HG03159 (cell line): ENCODE measurements at regions not wholly inside any gene's neighbourhood (a gene's known extent, or its start where the extent isn't known, plus 50 kb on each side); places are given as distances from the start of the nearest gene placed in this dataset.
"Not testable (repeated sequence)": the region's sequence is repeated elsewhere in the genome, so short reads cannot be mapped to it uniquely, and the experiment has no call there.

Experiments used
- ATAC-seq: cut with Tn5 transposase; IDR thresholded peaks from one replicate; pipeline ENCODE4 v1.9.1; 2021; ENCODE audit warnings: mild to moderate bottlenecking, moderate library complexity; ENCODE audit not compliant: unreplicated experiment

DNA sequence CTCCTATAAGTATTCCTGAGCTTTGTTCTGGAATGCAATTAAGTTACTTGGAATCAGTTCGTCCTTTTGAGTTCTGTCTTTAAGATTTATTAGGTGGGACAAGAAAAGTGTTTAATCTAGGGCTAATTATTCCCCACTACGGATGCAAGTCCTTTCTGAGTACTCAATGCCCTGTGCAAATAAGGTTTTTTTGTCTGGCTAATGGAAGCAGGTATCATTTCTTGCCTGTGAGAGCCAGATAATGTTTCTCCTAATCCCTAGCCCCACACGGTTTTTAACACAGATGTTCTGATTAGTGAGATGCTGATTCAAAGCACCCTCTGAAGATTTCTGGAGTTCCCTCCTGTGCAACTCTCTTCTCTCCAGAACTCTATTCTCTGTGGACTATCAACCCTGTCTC, 296.6 kb upstream of the PRICKLE1 start:
- no peak for ATAC-seq

GRCh38 chr12:42885677-42886076, 296.1 kb upstream of the PRICKLE1 start:
- no peak for ATAC-seq

DNA sequence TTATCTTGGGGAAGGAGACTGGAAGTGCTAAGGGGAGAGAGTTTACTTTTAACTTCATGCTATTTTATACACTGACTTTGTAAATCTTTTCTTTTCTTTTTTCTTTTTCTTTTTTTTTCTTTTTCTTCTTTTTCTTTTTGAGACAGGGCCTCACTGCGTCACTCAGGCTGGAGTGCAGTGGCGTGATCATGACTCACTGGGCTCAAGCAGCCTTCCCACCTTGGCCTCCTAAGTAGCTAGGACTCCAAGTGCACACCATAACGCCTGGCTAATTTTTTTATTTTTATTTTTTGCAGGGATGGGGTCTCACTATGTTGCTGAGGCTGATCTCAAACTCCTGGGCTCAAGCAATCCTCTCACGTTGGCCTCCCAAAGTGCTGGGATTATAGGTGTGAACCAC, 294.6 kb upstream of the PRICKLE1 start:
- no peak for ATAC-seq

- no peak for ATAC-seq
Measured at GRCh38 chr12:42873401-42873800, 283.9 kb upstream of the PRICKLE1 start.

DNA sequence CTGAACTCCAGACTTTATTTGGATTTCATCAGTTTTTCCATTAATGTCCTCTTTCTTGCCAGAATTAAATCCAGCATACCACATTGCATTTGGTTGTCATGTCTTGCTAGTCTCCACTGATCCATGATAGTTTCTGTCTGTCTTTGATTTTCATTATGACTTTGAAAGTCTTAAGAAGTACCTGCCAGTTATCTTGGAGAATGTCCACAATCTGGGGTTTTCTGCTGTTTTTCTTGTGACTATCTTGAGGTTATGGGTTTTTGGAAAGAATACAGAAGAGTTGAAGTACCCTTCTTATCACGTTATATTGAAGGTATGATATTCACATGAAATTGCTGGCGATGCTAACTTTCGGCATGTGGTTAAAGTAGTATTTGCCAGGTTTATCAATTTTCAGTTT, 282.3 kb upstream of the PRICKLE1 start:
- no peak for ATAC-seq

- no peak for ATAC-seq
Measured at GRCh38 chr12:42868291-42868690, 278.7 kb upstream of the PRICKLE1 start.

DNA sequence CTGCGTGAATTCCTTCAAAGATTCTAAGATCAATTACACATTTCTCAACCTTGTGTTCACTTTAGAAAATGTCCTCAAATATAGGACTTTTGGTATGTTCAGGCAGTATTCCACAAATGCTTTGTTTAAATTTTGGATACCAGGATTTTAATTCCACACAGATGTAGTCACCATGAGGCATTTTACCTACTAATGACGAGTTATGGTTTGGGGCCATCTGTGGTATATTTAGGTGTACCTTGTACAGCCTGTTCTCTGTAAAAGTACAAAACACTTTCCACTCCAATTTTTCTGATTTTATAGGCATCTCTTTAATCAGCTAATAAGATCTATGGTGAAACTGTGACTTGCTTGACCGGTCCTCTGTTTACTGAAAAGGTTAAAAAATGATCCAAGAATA, 275.7 kb upstream of the PRICKLE1 start:
- ATAC-seq = no peak

DNA sequence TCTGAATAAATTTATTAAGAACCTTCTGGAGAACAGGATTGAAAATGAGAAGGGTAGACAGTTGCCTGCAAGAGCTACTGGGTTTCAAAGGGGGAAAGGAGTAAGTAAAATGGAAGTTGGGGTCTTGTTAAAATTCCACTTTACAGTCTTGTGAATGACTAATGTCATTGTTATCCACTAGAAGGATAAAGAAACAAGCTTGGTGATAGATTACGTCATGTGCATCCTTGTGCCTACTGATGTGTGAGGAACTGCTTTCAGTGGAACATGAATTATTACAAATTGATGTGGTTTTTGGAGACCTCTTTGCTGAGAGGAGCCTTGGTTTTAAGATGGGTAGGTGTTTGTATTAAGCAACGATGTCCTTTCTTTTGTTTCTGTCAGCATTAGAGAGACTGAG, 272.5 kb upstream of the PRICKLE1 start:
- no peak for ATAC-seq

DNA sequence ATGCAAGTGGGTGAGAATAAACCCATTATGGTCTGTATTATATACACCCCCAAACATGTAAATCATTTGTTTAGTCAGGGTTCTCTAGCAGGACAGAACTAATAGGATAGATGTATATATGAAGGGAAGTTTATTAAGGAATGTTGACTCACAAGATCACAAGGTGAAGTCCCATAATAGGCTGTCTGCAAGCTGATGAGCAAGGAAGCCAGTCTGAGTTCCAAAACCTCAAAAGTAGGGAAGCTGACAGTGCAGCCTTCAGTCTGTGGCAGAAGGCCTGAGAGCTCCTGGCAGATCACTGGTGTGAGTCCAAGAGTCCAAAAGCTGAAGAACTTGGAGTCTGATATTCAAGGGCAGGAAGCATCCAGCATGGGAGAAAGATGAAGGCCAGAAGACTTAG, 270.8 kb upstream of the PRICKLE1 start:
- ATAC-seq = not testable (repeated sequence)

GRCh38 chr12:42859612-42860011, 270.1 kb upstream of the PRICKLE1 start:
- no peak for ATAC-seq

- ATAC-seq = no peak
Measured at GRCh38 chr12:42857106-42857505, 267.6 kb upstream of the PRICKLE1 start.

DNA sequence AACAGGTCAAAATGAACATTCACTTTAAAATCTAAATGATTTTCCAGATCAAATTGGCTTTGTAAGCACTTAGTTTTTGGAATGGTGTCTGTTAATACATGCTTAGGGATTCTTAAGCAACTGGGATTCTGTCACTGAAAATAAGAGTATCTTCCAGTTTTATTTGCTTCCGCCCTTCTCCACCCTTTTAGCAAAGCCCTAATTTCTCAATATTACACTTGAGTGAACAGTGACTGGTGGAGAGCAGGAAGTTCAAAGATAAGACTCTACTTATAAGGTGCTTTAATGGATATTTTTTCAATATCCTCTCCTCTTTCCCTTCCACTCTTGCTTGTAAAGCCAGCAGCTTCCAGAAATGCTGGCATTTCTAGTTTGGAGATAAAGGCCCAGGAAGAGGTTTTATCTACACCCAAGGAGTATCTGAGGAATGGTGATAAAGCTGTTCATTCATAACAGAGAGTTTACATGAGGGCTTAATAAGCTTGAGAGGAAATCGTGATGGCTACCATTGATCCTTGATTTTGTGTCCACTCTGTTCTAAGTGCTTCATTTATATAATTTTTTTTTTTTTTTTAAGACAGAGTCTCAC, 265.9 kb upstream of the PRICKLE1 start:
- ATAC-seq = no peak

DNA sequence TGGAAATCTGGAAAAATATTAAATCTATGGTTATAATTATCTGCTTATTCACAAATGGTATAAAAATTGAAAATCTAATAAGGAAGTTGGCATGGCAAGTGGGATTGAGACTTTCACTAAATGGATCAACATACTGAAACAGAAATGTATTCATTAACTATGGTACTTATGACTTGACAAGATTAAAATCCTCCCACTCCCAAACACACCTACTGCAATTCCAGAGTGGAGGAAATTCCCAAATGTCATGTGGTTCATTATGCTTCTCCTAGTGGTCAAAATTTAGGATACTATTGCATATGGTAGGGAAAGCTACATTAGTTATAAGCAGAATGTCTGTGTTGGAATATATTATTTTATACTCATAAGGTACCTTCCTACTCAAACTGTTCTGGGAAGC, 265.3 kb upstream of the PRICKLE1 start:
- no peak for ATAC-seq

GRCh38 chr12:42854208-42854607, 264.7 kb upstream of the PRICKLE1 start:
- ATAC-seq = no peak

DNA sequence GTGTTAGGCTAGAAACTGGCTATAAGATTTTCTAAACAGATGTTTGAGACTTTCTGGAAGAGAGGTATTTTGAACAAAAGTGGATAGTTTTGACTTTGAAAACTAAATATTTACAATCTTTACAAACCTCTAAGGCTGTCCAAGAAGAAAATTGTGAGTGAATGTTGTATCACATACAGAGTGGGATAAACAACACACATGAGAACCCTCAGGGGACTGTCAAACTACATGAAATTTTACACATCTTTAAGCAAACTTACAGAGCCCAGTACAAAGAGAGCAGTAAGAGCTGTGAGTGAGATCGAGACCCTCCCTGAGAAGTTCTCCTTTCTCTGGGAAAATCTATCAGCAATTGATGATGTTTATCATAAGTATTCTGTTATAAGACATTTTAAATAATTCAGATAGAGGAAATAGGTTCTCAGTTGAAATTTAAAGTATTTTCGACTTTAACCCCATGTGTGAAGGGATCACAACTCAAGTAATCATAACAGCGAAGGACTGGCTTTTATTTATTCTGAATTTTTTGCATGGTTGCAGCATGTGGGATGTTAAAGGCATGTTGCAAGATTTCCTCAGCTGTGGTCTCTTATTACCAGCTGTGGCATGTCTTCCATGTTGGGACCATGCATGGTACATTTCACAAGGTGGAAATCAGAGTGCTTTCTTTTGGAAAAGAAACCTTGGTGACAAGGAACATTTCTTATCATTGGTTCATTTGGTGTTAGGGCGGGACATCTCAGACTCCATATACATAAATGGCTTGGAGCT, 264.0 kb upstream of the PRICKLE1 start:
- ATAC-seq = no peak

- no peak for ATAC-seq
Measured at GRCh38 chr12:42846782-42847181, 257.2 kb upstream of the PRICKLE1 start.

DNA sequence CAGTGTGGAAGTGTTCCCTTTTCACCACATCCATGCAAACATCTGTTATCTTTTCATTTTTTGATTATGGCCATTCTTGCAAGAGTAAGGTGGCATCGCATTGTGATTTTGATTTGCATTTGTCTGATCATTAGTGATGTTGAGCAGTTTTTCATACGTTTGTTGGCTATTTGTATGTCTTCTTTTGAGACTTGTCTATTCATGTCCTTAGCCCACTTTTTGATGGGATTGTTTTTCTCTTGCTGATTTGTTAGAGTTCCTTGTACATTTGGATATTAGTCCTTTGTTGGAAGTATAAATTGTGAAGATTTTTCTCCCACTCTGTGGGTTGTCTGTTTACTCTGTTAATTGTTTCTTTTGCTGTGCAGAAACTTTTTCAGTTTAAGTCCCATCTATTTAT, 244.5 kb upstream of the PRICKLE1 start:
- no peak for ATAC-seq

DNA sequence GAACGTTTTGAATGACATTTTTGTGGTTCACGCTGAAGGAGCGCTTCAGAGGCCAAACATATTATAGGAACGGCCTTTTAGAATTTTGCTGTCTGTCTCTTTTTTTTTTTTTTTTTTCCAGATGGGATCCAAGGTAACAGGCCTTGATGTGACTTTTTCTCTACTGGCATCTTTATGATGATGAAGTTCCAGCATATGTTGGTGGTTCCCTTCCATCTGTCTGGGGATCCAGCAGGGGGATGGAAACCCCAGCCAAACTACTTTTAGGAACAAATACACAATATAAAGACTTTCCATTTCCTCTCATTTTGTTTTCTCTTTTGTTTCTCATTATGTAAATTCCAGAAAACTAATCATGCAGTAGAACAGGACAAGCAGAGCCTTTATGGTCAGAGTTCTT, 239.3 kb upstream of the PRICKLE1 start:
- no peak for ATAC-seq

DNA sequence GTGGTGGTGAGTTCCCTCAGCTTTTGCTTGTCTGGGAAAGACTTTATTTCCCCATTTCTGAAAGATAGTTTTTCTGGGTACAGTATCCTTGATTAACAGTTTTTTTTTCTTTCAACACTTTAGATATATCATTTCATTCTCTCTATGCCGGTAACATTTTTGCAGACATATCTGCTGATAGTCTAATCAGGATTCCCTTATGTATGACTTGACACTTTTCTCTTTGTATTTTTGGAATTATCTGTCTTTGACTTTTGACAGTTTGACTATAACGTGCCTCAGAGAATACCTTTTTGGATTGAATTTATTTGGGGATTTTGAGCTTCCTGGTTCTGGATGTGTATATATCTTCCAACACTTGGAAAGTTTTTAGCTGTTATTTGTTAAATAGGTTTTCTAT, 234.8 kb upstream of the PRICKLE1 start:
- ATAC-seq = no peak

- ATAC-seq = no peak
Measured at GRCh38 chr12:42823679-42824078, 234.1 kb upstream of the PRICKLE1 start.

- ATAC-seq = no peak
Measured at GRCh38 chr12:42819846-42820245, 230.3 kb upstream of the PRICKLE1 start.

- ATAC-seq = no peak
Measured at GRCh38 chr12:42815068-42815467, 225.5 kb upstream of the PRICKLE1 start.

DNA sequence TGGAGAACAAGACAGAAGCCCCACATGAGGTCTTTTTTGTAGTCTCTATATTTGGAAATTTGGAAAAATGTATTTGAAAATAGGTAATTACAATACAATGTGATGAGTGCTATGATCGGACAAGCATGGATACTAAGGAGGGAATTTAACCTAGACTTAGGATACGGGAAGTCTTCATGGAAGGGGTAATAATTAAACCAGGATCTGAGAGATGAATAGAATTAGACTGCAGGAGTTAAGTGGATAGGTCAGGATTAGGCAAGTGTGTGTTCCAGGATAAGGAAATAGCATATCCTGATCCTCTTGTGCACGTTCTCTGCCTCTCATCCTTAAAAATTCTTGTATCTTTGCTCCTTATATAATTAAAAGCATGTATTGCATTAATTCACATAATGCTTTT, 223.3 kb upstream of the PRICKLE1 start:
- ATAC-seq = no peak
